ENCODE measurements at regions not wholly inside any gene's neighbourhood (a gene's known extent, or its start where the extent isn't known, plus 50 kb on each side); places are given as distances from the start of the nearest gene placed in this dataset.
A peak's percentile ranks its signal among the peaks of the same experiment; 100 is the strongest.

- TF ChIP-seq CTCF (IDR thresholded peaks at IDR 0.05): no peak
- intact Hi-C loops (cut with DNase I): no loop called here
- no peaks in the 10 kb centered on the region for H3K9me3 ChIP-seq
- peaks cover 12% of the 10 kb centered on the region for H3K27me3 ChIP-seq (ENCODE audit: low read depth)
- no peaks in the 10 kb centered on the region for H3K4me1 ChIP-seq
- ATAC-seq (peak in 1 of 2 donors; percentile 14), DNase-seq (no peak)
- no peaks in the 10 kb centered on the region for H3K36me3 ChIP-seq
- H3K27ac ChIP-seq: no peak overlapping the region
- H3K4me3 ChIP-seq: no peak overlapping the region
Observed at GRCh38 chr5:2178071-2178477, 295.3 kb upstream of the IRX4 start.

GRCh38 chr5:2177244-2177643 is 294.5 kb upstream of the IRX4 start:
- Histone ChIP-seq H3K36me3 (no peaks in the 10 kb centered on the region), H3K27me3 (ENCODE audit: low read depth) (peaks cover 12% of the 10 kb centered on the region), H3K9me3 (no peaks in the 10 kb centered on the region), H3K27ac (no peak overlapping the region), H3K4me3 (no peak overlapping the region), H3K4me1 (no peaks in the 10 kb centered on the region)
- ATAC-seq: no peak
- no peak for TF ChIP-seq CTCF (IDR thresholded peaks at IDR 0.05)
- intact Hi-C loops (cut with DNase I): no loop called here
- DNase-seq: no peak

GRCh38 chr5:2176581-2176980 is 293.9 kb upstream of the IRX4 start:
- TF ChIP-seq CTCF (IDR thresholded peaks at IDR 0.05): no peak
- H3K36me3 ChIP-seq: no peaks in the 10 kb centered on the region
- no peaks in the 10 kb centered on the region for H3K9me3 ChIP-seq
- H3K4me3 ChIP-seq: no peak overlapping the region
- peaks cover 12% of the 10 kb centered on the region for H3K27me3 ChIP-seq (ENCODE audit: low read depth)
- ATAC-seq (no peak), DNase-seq (no peak)
- intact Hi-C loops (cut with DNase I): no loop called here
- H3K27ac ChIP-seq: no peak overlapping the region
- no peaks in the 10 kb centered on the region for H3K4me1 ChIP-seq

- intact Hi-C loops (cut with DNase I): no loop called here
- Histone ChIP-seq H3K36me3 (no peaks in the 10 kb centered on the region), H3K27me3 (ENCODE audit: low read depth) (peaks cover 12% of the 10 kb centered on the region), H3K4me3 (no peak overlapping the region), H3K9me3 (no peaks in the 10 kb centered on the region), H3K4me1 (no peaks in the 10 kb centered on the region), H3K27ac (no peak overlapping the region)
- no peak for TF ChIP-seq CTCF (IDR thresholded peaks at IDR 0.05)
- DNase-seq (no peak), ATAC-seq (no peak)
Observed at GRCh38 chr5:2175842-2176404, 293.2 kb upstream of the IRX4 start.

GRCh38 chr5:2175041-2175440 is 292.3 kb upstream of the IRX4 start:
- H3K4me1 ChIP-seq: no peaks in the 10 kb centered on the region
- DNase-seq (no peak), ATAC-seq (no peak)
- no peaks in the 10 kb centered on the region for H3K36me3 ChIP-seq
- no peak for TF ChIP-seq CTCF (IDR thresholded peaks at IDR 0.05)
- H3K9me3 ChIP-seq: no peaks in the 10 kb centered on the region
- no peak overlapping the region for H3K4me3 ChIP-seq
- intact Hi-C loops (cut with DNase I): no loop called here
- H3K27ac ChIP-seq: no peak overlapping the region
- H3K27me3 ChIP-seq (ENCODE audit: low read depth): peaks cover 20% of the 10 kb centered on the region

GRCh38 chr5:2174538-2174937 is 291.8 kb upstream of the IRX4 start:
- Histone ChIP-seq H3K27me3 (ENCODE audit: low read depth) (peaks cover 25% of the 10 kb centered on the region), H3K36me3 (no peaks in the 10 kb centered on the region), H3K4me1 (no peaks in the 10 kb centered on the region), H3K27ac (no peak overlapping the region), H3K4me3 (no peak overlapping the region), H3K9me3 (no peaks in the 10 kb centered on the region)
- no peak for TF ChIP-seq CTCF (IDR thresholded peaks at IDR 0.05)
- no peak for ATAC-seq
- intact Hi-C loops (cut with DNase I): no loop called here
- no peak for DNase-seq

All from lower lobe of right lung (tissue), 2 donors.